ENCODE measurements at regions not wholly inside any gene's neighbourhood (a gene's known extent, or its start where the extent isn't known, plus 50 kb on each side); places are given as distances from the start of the nearest gene placed in this dataset.

DNA sequence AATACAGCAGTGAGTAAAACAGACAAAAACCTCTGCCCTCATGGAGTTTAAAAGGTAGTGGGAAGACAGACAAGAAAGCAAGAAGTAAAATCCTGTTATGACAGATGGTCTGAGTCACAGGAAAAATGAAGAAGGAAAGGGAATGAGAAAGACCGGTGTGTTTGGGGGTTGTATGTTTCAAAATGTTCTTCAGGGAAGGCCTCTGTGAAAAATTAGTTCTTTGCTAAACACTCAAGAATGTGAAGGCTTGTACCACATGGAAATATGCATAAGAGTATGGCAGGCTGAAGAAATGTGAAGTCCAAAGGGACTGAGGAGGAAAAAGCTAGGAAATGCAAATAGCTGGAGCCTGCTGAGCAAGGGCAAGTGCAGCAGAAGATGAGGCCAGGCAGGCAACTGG is 315.9 kb upstream of the SEMA3A start:
- Histone ChIP-seq H3K9me2 (ENCODE audit: insufficient read depth) (no peaks in the 10 kb centered on the region), H3K4me3 (replicated peaks in 1 of 2; ENCODE audit: low read depth in 1 of 2, low read length in 2 of 2) (no peak overlapping the region), H3K36me3 (ENCODE audit: control insufficient read depth in 1 of 2, insufficient read depth in 2 of 2, low read length in 2 of 2) (no peaks in the 10 kb centered on the region), H3K79me2 (ENCODE audit: insufficient read depth, low read length) (no peaks in the 10 kb centered on the region), H3K4me1 (ENCODE audit: control insufficient read depth in 1 of 2, insufficient read depth in 2 of 2, low read length in 2 of 2) (no peaks in the 10 kb centered on the region), H4K20me1 (ENCODE audit: insufficient read depth) (no peaks in the 10 kb centered on the region), H3K9ac (ENCODE audit: low read length) (no peak overlapping the region), H2AFZ (ENCODE audit: low read depth, low read length, poor library complexity, severe bottlenecking) (no peak overlapping the region), H3K9me3 (ENCODE audit: control insufficient read depth in 1 of 2, insufficient read depth in 1 of 2, low read depth in 1 of 2, low read length in 2 of 2) (no peaks in the 10 kb centered on the region), H3K27ac (ENCODE audit: low read depth, low read length) (no peak overlapping the region), H3K27me3 (ENCODE audit: insufficient read depth, low read length) (no peaks in the 10 kb centered on the region), H3K4me2 (ENCODE audit: low read length) (no peak overlapping the region)
- DNase-seq (ENCODE audit: low read depth, low spot score), result no peak
- ChIA-PET RAD21 (ENCODE audit: low non-redundant PET in 1 of 2, low total read pairs in 2 of 2, uncharacterized antibody in 2 of 2, unreplicated experiment in 2 of 2) (no interaction called here), CTCF (no interaction called here), POLR2A (no interaction called here)
- no peak for TF ChIP-seq JUND (IDR thresholded peaks at IDR 0.05)
- TF ChIP-seq RAD21 (IDR thresholded peaks at IDR 0.05; ENCODE audit: low read depth), result no peak
- TF ChIP-seq SRF (IDR thresholded peaks at IDR 0.05; ENCODE audit: low read depth), result no peak
- TF ChIP-seq TCF7L2 (IDR thresholded peaks at IDR 0.05; ENCODE audit: borderline replicate concordance, extremely low read depth, insufficient read depth, insufficient read length), result no peak
- TF ChIP-seq, protein P1, sequence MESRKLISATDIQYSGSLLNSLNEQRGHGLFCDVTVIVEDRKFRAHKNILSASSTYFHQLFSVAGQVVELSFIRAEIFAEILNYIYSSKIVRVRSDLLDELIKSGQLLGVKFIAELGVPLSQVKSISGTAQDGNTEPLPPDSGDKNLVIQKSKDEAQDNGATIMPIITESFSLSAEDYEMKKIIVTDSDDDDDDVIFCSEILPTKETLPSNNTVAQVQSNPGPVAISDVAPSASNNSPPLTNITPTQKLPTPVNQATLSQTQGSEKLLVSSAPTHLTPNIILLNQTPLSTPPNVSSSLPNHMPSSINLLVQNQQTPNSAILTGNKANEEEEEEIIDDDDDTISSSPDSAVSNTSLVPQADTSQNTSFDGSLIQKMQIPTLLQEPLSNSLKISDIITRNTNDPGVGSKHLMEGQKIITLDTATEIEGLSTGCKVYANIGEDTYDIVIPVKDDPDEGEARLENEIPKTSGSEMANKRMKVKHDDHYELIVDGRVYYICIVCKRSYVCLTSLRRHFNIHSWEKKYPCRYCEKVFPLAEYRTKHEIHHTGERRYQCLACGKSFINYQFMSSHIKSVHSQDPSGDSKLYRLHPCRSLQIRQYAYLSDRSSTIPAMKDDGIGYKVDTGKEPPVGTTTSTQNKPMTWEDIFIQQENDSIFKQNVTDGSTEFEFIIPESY (IDR thresholded peaks at IDR 0.05; ENCODE audit: extremely low read depth, insufficient replicate concordance, low read length), result no peak
- no peak for TF ChIP-seq YY1 (IDR thresholded peaks at IDR 0.05; ENCODE audit: extremely low read depth, insufficient replicate concordance, low read depth, low read length)
- TF ChIP-seq ELF1 (IDR thresholded peaks at IDR 0.05; ENCODE audit: borderline replicate concordance, low read depth), result no peak
- ATAC-seq, result no peak
- no TSS peak for BruUV-seq (replicated peaks)
- intact Hi-C loops (cut with micrococcal nuclease), result no loop called here

DNA sequence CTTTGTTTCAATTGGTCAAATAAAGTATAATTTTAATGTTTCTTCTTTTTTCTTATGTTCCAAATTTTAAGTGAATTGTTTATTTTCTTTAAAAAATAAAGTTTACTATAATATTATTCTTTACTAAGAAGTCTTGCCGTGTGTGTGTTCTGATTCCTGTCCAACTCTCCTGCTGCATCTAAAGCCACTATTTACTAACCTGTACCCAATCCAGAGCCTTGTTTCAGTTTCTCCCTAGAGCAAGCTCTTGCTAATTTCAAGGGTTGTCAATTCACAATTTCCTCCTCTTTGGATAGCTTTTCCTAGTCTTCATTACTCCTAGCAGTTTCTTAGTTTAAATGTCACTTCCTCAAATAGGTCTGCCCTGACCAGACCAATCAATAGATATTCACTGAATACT is 314.9 kb upstream of the SEMA3A start:
- Histone ChIP-seq H3K36me3 (ENCODE audit: control insufficient read depth in 1 of 2, insufficient read depth in 2 of 2, low read length in 2 of 2) (no peaks in the 10 kb centered on the region), H3K4me1 (ENCODE audit: control insufficient read depth in 1 of 2, insufficient read depth in 2 of 2, low read length in 2 of 2) (no peaks in the 10 kb centered on the region), H3K9ac (ENCODE audit: low read length) (no peak overlapping the region), H3K4me3 (replicated peaks in 1 of 2; ENCODE audit: low read depth in 1 of 2, low read length in 2 of 2) (no peak overlapping the region), H3K9me3 (ENCODE audit: control insufficient read depth in 1 of 2, insufficient read depth in 1 of 2, low read depth in 1 of 2, low read length in 2 of 2) (no peaks in the 10 kb centered on the region), H3K4me2 (ENCODE audit: low read length) (no peak overlapping the region), H4K20me1 (ENCODE audit: insufficient read depth) (no peaks in the 10 kb centered on the region), H3K9me2 (ENCODE audit: insufficient read depth) (no peaks in the 10 kb centered on the region), H3K27ac (ENCODE audit: low read depth, low read length) (no peak overlapping the region), H3K27me3 (ENCODE audit: insufficient read depth, low read length) (no peaks in the 10 kb centered on the region), H3K79me2 (ENCODE audit: insufficient read depth, low read length) (no peaks in the 10 kb centered on the region), H2AFZ (ENCODE audit: low read depth, low read length, poor library complexity, severe bottlenecking) (no peak overlapping the region)
- no TSS peak for BruUV-seq (replicated peaks)
- no peak for ATAC-seq
- no peak for DNase-seq (ENCODE audit: low read depth, low spot score)
- ChIA-PET RAD21 (ENCODE audit: low non-redundant PET in 1 of 2, low total read pairs in 2 of 2, uncharacterized antibody in 2 of 2, unreplicated experiment in 2 of 2) (no interaction called here), CTCF (no interaction called here), POLR2A (no interaction called here)
- intact Hi-C loops (cut with micrococcal nuclease), result no loop called here
- TF ChIP-seq RAD21 (IDR thresholded peaks at IDR 0.05; ENCODE audit: low read depth), result no peak
- TF ChIP-seq, protein P2, sequence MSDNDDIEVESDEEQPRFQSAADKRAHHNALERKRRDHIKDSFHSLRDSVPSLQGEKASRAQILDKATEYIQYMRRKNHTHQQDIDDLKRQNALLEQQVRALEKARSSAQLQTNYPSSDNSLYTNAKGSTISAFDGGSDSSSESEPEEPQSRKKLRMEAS (IDR thresholded peaks at IDR 0.05), result no peak

All from HCT116 (cell line).